ENCODE measurements at regions not wholly inside any gene's neighbourhood (a gene's known extent, or its start where the extent isn't known, plus 50 kb on each side); places are given as distances from the start of the nearest gene placed in this dataset.

DNA sequence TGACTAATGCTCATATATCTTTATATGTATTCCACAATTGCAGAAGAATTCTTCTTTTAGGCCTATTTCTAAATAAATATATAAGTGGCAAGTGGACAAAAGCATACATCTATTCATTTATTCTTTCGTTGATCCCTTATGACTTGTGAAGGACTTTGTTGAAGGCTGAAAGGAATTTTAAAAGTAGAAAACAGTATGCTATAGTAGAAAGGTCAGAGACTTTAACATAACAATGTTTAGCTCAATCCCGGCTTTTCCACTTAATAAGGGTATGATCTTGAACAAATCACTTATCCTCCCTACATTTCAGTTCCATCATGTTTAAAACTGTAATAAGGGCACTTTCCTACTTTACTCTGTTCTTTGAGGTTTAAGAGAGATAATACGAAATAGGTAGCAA, 672.9 kb downstream of the MECOM start:
- TF ChIP-seq TAF1 (IDR thresholded peaks at IDR 0.05; ENCODE audit: borderline replicate concordance, low read depth, low read length) (no peak), RXRA (IDR thresholded peaks at IDR 0.05; ENCODE audit: borderline replicate concordance, low read depth) (no peak), YY1 (IDR thresholded peaks at IDR 0.05; ENCODE audit: low read depth) (no peak)
- TF ChIP-seq, protein P1, sequence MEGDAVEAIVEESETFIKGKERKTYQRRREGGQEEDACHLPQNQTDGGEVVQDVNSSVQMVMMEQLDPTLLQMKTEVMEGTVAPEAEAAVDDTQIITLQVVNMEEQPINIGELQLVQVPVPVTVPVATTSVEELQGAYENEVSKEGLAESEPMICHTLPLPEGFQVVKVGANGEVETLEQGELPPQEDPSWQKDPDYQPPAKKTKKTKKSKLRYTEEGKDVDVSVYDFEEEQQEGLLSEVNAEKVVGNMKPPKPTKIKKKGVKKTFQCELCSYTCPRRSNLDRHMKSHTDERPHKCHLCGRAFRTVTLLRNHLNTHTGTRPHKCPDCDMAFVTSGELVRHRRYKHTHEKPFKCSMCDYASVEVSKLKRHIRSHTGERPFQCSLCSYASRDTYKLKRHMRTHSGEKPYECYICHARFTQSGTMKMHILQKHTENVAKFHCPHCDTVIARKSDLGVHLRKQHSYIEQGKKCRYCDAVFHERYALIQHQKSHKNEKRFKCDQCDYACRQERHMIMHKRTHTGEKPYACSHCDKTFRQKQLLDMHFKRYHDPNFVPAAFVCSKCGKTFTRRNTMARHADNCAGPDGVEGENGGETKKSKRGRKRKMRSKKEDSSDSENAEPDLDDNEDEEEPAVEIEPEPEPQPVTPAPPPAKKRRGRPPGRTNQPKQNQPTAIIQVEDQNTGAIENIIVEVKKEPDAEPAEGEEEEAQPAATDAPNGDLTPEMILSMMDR (IDR thresholded peaks at IDR 0.05) = no peak
- TF ChIP-seq, protein P2, sequence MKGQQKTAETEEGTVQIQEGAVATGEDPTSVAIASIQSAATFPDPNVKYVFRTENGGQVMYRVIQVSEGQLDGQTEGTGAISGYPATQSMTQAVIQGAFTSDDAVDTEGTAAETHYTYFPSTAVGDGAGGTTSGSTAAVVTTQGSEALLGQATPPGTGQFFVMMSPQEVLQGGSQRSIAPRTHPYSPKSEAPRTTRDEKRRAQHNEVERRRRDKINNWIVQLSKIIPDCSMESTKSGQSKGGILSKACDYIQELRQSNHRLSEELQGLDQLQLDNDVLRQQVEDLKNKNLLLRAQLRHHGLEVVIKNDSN (IDR thresholded peaks at IDR 0.05; ENCODE audit: borderline replicate concordance, low read depth) = no peak

Measured in SK-N-SH (cell line).